8988T (cell line): ENCODE measurements at regions not wholly inside any gene's neighbourhood (a gene's known extent, or its start where the extent isn't known, plus 50 kb on each side); places are given as distances from the start of the nearest gene placed in this dataset.
"Not testable (repeated sequence)": the region's sequence is repeated elsewhere in the genome, so short reads cannot be mapped to it uniquely, and the experiment has no call there.

ENCODE experiments used
- DNase-seq: peaks from one replicate; pipeline ENCODE4 v3.0.0; 2011

DNA sequence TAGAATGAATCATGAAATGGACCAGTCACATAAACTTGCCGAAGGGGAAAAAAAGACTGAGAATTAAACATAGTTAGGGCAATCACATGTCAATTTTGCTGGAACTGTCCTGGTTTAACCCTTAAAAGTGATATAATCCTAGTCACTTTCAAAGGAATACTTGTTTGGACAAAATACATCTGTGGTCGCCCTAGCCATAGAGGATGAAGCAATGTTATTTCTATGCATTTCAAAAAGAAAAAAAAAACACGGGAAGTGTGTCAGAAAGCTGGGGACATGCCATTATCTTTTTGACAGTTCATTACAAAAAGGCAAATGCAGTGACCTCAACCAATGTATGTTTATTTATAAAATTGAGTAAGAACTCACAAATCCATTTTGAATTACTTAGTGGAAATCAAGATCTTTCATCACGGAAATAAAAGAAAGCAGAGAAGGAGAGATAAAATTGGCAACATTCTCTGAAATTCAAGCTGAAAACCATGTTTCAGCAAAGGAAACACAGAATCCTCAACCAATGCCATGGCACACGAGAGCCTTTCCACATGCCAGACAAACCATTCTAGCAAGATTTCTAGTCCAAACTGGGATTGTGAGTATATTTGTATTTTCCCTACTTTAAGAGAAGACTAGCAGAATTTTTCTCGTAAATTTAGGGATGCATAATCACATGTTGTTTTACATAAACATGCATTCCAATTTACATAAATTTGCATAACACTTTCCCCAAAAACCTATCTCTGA is 854.3 kb upstream of the ACVR2A start:
- DNase-seq: no peak

DNA sequence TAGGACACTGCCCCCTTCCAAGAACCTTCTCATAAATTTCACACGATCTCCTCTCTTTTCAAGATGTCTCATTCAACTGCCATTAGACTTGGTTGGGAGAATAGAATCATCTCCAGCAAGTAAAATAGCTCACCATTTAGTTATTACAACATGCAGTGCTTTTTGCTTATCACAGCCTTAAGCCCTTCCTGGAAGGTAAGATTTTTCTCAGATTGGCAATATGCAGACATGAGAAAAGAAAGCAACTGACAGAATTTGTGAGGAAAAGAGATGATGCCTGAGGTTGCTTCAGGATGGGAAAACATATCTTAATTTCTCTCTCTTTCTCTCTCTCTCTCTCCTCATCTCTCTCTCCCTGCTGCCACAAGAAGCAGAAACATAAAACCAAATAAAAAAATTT is 855.1 kb upstream of the ACVR2A start:
- DNase-seq: no peak

DNA sequence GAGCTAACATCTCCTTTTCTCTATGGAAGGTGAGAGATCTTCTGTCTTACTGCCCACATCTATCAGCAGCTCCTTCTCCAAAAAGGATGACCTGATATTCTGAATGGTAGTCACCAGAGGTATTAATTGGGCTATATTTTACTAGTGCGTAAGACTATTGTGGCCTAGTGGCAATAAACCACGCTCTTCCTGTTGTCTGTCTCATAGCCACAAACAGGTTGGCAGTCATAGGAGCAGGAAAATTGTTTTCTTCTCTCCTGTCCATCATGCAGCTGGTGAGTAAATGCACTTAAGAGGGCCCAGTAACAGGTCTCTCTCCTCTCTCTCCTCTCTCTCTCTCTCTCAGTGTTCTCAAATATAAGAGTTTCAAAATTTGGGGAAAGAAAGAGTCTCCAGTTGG is 856.8 kb upstream of the ACVR2A start:
- DNase-seq: no peak

DNA sequence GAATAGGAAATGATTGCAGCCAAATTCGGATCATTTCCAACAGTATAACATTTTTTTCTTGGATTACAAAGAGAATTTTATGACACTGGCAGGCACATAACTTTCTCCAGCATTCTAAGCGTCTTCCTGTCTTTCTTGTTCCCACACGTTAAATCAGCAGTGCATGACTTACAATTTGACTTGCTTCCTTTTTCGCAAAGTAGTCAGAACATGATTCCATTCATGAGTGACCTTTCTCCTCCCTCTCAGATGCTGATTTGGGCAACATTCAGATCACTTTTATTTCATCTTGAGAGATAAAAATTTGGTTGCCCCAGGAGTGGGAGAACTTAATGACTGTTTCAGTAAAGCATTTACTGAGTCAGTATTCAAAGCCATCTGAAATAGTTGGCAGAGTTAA is 858.7 kb upstream of the ACVR2A start:
- no peak for DNase-seq

DNA sequence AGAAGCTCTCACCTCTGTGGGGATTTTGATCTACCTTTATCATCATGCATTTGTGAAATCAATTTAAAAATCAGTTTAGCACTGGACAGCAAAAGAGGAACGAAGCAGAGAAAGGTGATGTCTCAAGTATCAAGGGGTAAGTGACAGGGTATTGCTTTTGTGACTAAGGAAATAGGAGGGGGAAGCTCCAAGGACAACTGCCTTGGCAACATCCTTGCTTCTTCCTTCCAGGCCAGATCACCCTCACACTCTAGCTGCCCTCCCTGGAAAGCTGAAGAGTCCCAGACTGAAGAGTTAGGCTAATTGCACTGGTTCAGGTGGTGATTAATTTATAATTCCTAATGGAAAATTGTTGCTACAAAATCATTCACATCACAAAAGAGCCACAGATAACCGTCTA is 859.1 kb upstream of the ACVR2A start:
- no peak for DNase-seq

DNA sequence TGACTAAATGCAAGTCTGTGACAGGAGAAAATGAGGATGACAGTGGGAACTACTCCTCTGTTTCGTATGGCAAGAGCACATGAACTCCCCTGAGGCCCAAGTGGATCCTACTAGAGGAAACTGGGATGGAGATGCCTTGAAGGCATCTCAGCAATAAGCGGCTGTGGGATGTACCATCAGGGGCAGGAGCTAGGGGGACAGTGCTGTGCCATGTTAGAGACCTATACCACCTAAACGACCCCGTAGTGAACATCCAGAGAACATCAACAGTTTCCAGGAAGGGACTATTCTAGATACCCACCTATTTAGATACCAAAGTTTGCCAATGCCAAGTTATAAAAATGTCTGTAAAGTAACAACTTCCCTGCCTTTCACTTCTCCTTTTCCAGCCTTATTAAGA is 860.8 kb upstream of the ACVR2A start:
- DNase-seq: no peak

DNA sequence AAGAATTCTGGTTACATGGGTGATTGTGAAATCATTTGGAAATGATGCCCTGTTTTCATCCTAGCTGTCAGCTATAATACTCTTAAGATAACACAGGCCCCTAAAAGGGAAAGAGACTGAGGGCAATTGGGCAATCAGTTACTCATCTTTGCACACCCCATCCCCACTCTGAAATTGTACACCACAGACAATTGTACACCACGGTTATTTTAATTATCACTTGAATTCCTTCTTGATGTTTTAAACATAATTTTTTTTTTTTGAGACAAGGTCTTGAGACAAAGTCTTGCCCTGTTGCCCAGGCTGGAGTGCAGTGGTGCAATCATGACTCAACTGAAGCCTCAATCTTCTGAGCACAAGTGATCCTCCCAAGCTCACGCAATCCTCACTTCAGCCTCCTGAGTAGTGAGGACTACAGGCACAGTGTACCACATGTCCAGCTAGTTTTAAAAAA is 862.4 kb upstream of the ACVR2A start:
- no peak for DNase-seq

DNA sequence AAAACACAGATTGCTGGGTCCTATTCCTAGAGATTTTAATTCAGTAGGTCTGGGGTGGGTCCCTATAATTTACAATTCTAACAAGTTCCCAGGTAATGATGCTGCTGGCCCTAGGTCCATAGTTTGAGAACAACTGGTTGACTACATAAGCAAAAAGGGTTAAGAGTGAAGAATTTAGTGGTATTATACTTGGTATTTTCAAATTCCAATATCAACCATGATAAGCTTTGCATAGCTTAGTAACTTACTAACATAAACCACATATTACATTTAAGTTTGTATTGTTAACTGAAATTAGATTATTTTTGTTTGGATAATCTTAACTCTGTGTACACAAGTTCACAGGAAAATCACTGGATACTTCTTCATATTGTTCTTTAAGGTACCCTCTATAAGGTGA is 862.9 kb upstream of the ACVR2A start:
- no peak for DNase-seq

DNA sequence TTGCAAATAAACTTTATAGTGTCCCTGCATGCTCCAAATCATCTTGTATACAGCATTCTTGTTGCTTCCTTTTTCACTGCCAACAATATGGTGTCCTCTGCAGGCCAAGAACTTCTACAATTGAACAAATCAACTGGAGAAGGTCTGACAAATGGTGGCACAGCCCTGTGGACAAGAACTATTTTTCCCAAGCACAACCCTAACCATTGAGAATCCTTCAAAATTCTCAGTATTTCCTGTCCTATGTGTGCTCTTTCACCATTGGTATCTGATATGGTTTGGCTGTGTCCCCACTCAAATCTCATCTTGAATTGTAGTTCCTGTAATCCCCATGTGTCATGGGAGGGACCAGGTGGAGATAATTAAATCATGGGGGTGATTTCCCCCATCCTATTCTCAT is 865.1 kb upstream of the ACVR2A start:
- no peak for DNase-seq

DNA sequence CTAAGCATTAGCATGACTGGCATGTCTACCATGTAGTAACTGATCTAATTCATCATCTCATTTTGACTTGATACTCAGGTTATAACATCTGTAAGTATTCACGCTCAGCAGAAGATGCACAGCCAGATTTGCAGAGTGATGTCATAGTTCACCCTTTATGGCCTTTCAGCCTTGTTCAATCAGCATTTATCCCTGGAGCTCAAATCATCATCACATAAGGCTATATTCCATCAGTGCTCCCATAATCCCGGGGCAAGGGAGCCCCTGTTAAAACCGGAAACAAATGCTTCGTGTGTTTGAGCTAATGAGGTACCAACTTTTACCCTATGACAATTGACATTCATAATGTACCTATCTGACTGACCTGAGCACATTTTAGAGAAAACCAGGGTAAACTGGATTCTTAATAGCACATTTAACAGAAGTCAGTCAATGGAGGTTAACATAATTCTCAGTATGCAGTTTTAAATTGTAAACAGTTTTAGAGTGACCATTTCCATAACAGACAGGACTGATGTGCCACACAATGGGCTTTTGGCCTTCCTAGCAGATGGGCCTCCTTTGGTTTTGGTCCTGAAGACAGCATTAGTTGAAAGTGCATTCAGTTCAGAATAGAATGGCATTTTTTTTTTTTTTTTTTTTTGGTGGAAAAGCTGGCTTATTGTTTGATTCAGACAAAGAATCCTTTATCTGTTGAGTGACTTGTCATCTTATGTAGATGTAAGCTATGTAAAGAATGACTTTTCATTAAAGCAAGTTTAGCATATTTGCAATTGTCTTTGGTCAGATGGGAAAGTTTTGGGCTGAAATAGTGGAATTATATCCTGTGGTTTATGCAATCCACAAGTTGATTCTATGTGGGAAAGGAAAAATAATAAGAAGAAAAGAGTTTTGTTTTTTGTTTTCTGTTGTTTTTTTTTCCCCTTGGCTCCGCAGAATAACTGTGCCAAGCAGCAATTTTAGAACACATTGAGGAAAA is 866.0 kb upstream of the ACVR2A start:
- DNase-seq: no peak

DNA sequence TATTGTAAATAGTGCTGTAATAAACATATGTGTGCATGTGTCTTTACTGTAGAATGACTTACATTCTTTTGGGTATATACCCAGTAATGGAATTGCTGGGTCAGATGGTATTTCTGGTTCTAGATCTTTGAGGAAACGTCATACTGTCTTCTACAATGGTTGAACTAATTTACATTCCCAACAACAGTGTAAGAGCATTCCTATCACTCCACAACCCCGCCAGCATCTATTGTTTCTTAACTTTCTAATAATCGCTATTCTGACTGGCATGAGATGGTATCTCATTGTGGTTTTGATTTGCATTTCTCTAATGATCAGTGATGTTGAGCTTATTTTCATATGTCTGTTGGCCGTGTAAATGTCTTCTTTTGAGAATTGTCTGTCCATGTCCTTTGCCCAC is 873.8 kb upstream of the ACVR2A start:
- not testable (repeated sequence) for DNase-seq

DNA sequence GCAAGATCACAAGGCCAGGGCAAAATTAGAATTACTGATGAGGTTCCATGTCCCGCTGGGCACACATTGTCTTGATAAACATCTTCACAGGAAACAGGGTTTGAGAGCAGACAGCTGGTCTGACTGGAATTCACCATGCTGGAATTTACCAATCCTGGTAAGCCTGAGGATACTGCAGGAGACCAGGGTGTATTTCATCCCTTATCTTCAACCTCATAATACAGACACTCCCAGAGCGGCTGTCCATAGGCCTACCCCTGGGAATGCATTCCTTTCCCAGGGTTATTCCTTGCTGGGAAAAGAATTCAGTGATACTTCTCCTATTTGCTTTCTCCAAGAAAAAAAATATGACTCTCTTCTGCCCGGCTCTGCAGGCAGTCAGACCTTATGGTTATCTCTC is 875.1 kb upstream of the ACVR2A start:
- DNase-seq: not testable (repeated sequence)

DNA sequence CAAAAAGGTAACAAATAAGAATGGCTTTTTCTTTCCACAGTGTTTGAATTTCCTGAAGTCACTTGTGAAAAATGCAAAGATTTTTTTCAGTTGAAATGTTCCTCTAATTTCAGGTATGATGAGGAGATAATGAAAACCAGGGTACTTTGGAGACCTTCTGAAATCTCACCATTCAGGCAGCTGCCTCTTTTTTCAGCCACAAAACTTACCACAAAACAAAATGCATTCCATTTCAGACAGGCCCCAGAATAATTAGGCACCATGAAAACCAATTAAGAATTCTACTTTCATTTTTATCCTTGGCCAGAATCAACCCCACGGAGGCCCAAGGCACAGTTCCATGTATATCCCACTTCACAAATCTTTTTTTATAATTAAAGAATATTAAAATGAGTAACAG is 880.3 kb upstream of the ACVR2A start:
- no peak for DNase-seq

DNA sequence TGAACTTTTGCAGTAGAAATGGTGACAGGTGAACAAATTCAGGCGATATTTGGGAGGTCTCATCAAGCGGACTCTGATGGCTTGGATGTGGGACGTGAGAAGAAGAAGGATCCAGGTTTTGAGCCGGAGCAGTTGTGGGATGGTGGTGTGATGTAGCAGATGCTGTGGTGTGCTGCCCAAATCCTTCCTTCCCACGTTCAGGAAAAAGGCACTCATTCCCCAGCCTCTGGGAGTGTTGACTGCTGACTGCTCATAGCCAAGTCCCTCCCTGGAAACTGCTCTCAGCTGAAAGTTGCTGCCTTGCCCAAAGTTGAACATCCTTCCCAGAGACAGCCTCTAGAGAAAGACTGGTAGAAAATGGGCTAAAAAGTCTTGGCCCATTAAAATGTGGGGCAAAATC is 890.3 kb upstream of the ACVR2A start:
- no peak for DNase-seq

DNA sequence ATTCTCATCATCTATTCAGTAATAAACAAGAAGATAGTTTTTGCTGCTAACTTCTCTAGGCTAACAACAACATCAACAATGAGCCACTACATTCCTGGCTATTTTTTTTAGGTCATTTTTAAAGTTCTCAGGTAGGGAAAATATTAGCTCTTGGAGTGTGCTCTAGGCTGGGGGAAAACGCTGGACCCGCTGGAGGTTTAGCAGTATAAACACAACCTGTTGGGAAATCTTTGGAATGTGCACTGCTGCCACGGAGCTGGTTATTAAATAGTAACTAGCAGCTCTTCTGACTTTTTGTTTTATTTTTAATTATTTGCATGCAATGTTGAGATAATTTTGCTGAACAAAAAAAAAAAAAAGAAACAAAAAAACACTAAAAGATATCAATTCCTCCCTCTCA is 892.1 kb upstream of the ACVR2A start:
- no peak for DNase-seq

DNA sequence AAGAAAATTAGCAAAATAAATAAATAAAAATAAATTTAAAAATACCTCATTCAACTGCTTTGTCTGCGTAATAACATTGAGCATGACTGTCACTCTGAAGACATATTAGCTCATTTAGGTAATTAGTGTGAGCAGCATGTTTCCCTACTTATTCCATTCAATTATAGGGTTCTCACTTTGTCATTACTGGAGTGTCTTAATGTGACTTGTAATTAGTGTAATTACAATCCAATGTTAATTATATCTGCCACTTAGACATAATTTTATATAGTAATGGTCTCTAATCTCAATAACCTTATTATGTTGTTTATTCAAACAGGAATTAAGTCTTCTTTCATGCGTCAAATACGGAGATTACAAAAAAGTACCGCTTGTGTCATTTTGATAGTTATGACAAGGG is 893.9 kb upstream of the ACVR2A start:
- no peak for DNase-seq

DNA sequence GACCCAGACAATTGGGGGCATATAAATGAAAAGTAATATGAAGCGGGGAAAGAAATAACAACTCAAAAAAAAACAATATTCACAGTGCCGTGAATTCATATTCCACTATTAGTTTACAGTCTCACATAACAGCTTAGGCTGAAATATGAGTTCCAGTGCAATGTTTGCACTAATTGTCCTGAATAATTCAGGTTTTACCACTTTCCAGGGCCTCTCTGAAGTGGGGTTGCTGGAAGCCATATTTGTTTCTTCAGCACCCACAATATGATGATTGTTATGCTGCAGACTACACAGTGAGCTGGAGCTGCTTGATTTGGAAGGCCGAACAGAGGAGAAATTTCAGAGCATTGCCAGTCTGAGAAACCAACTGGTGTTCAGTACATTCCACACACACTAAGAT is 894.5 kb upstream of the ACVR2A start:
- DNase-seq: no peak

DNA sequence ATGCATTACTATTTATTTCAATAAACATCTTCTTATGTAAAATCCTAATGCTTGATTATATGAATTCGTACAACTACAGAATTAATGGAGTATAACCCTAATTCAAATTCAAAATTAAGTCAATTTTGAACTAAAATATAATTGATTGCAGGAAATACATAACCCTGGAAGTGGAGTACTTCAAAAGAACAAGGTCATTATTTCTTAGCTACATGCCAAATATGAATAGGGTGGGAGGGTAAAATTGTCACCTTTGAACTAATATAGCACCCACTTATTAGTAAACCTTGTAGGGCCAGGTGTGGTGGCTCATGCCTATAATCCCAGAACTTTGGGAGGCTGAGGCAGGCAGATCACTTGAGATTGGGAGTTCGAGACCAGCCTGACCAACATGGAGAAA is 895.4 kb upstream of the ACVR2A start:
- DNase-seq: no peak

DNA sequence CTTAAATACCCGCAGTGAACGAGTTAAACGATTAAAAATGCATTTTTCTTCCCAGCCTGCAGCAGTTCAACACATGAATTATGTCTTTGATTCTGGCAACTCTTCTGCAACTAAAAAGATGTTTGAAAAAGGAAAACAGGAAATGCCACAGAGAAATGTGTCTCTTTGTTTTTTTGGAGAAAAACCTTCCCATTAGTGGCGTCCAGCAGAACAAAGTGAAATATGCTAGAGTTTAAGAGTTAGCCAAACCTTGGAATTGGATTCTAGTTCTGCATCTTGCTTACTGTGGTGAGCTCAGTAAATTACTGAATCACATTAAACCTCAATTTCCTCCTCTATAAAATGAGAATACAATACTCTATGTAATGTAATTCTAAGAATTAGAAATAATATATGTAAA is 900.2 kb upstream of the ACVR2A start:
- no peak for DNase-seq

DNA sequence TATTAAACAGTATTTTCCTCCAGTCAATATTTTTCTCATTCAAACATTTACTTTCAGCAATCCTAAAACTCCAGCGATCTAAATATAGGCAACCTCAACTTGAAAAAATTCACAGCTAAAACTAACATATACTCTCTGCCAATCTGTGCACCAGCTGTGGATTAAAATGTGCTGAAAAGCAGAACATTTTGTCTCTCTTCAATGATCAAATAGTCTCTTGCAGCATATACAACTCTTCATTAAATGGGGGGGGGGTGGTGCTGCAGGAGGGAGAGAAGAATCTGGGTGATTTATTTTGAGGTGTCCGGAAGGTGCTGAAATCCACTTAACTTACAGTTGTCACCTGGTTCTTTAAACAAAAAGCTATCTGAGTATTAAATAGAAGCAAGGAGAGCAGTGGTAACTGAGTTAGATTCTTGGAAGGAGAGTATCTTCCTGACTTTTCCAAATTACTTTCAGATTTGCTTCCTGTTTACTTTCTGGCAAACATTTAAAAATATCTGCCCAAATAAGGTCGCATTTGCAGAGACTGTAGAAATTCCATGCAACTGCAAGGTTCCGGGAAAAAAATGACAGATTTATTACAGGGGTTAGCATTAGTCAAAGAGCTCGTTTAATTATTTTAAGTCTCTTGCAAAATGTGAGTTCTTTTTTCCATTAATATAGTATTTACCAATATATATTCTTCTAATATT is 904.7 kb upstream of the ACVR2A start:
- no peak for DNase-seq

DNA sequence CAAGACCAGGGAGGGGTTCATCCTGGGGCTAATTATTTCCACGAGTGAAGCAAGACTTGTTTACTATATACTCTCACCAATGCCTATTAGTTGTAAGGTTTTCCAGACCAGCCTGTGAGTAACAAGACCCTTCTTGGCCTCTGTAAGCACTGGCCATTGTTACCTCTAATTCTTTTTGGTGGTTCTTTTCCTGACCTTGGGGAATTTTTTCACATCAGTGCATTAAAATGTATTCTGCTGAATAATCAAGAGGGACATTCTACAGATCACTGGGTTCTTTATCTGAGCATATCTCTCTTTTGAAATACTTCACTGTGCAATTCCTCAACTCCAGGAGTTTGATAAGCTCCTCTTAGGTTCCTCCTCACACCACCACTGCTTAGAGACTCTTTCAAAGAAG is 909.9 kb upstream of the ACVR2A start:
- no peak for DNase-seq

DNA sequence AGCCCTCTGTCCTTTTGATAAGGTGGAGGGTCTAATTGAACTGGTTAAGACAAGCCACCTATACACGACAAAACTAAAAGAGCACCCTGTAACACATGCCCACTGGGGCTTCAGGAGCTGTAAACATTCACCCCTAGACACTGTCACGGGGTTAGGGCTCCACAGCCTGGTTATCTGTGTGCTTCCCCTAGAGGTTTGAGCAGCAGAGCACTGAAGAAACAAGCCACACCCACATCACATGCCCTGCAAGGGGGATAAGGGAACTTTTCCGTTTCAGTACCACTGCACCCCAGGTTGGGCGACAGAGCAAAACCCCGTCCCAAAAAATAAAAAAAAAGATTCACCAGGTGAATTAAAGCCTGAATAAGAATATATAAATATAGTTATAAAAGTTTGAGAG is 913.7 kb upstream of the ACVR2A start:
- DNase-seq: no peak

DNA sequence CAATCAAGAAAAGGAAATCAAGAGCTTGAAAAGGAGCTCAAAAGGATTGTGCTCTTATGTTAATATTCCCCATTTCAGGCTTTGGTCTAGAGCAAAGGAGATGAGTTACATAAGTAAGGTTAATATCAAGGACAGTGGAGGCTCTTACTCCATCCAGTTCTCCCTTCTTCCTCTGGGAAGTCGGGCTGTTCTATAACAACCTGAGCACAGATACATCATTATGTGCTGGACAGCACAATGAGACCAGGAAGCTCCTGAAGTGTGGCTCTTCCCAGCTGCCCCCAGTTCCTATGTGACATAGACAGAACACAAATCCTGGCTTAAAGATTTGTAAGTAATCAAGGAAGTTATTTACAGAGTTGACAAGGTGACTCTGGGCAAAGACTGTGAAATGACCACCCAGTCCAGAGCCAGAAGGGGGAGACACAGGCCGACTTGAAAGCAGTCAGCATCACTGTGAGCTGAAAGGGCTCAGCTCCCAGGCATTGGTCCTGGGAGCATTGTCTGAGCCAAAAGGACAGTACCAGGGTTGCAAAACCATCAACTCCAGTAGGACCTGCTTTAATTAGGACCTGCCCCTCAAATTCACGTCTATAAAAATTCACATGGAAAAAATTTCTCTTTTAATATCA is 917.6 kb upstream of the ACVR2A start:
- DNase-seq: no peak
